OCI-LY7 (cell line): ENCODE measurements at regions not wholly inside any gene's neighbourhood (a gene's known extent, or its start where the extent isn't known, plus 50 kb on each side); places are given as distances from the start of the nearest gene placed in this dataset.

ENCODE experiments used
- BruUV-seq: library from RNA; stranded (reverse); fragments of 400-500 nt; replicated peaks from 2 replicates; lab custom pipeline; 2021; lab: Mats Ljungman, UMichigan
- CTCF ChIA-PET: fragments of 300-600 bp; sonication (Branson Sonifier 250); formaldehyde crosslinking; loops from one replicate; lab custom pipeline; 2022; ENCODE audit warnings: antibody characterized with exemption; ENCODE audit not compliant: unreplicated experiment; lab: Charles Lee
- POLR2A ChIA-PET: fragments of 300-600 bp; sonication (Branson Sonifier 250); formaldehyde crosslinking; loops from one replicate; lab custom pipeline; 2022; ENCODE audit warnings: antibody characterized with exemption; lab: Charles Lee
- DNase-seq: peaks from one replicate; pipeline ENCODE4 v3.0.0-alpha.2; 2015; ENCODE audit warnings: low spot score
- H2AFZ ChIP-seq: fragments of 200-600 bp; sonication (generic), shearing (Covaris generic); 2 replicates; pipeline ENCODE4 v1.6.1; 2014; ENCODE audit warnings: mild to moderate bottlenecking, antibody characterized with exemption, low read length, moderate library complexity
- H3K27ac ChIP-seq: fragments of 200-600 bp; sonication (generic); 2 replicates; pipeline ENCODE4 v1.5.1; 2014; ENCODE audit warnings: mixed run types, low read depth, mild to moderate bottlenecking, moderate library complexity, low read length, inconsistent platforms; ENCODE audit not compliant: poor library complexity, severe bottlenecking
- H3K36me3 ChIP-seq: fragments of 200-600 bp; sonication (generic); 2 replicates; pipeline ENCODE4 v1.6.1; 2014; ENCODE audit warnings: mild to moderate bottlenecking, antibody characterized with exemption, low read length, moderate library complexity, mixed read lengths; ENCODE audit not compliant: insufficient read depth
- H3K4me1 ChIP-seq: fragments of 200-600 bp; sonication (generic); 2 replicates; pipeline ENCODE4 v1.5.1; 2014; ENCODE audit warnings: mild to moderate bottlenecking, low read length; ENCODE audit not compliant: insufficient read depth, poor library complexity, severe bottlenecking
- H3K4me2 ChIP-seq: fragments of 200-600 bp; sonication (generic); 2 replicates; pipeline ENCODE4 v1.6.1; 2014; ENCODE audit warnings: mild to moderate bottlenecking, low read length
- H3K4me3 ChIP-seq: fragments of 200-600 bp; sonication (generic); 2 replicates; pipeline ENCODE4 v1.5.1; 2014; ENCODE audit warnings: mild to moderate bottlenecking, low read depth, low read length; ENCODE audit not compliant: poor library complexity, severe bottlenecking
- H3K79me2 ChIP-seq: fragments of 200-600 bp; sonication (generic); 2 replicates; pipeline ENCODE4 v1.6.1; 2016; ENCODE audit warnings: low read depth, mild to moderate bottlenecking, low read length, moderate library complexity, mixed read lengths; ENCODE audit not compliant: insufficient read depth
- H3K9me2 ChIP-seq: fragments of 200-600 bp; sonication (generic); 2 replicates; pipeline ENCODE4 v1.6.1; 2016; ENCODE audit warnings: mild to moderate bottlenecking, low read length, mixed read lengths; ENCODE audit not compliant: insufficient read depth
- H3K9me3 ChIP-seq: fragments of 200-600 bp; sonication (generic); 2 replicates; pipeline ENCODE4 v1.6.1; 2014; ENCODE audit warnings: mild to moderate bottlenecking, mixed run types, low read length, mixed read lengths
- H4K20me1 ChIP-seq: fragments of 200-600 bp; sonication (generic); 2 replicates; pipeline ENCODE4 v1.6.1; 2014; ENCODE audit warnings: mild to moderate bottlenecking, antibody characterized with exemption, low read length, moderate library complexity, mixed read lengths; ENCODE audit not compliant: insufficient read depth
- CTCF ChIP-seq: fragments of 200-600 bp; sonication (generic); conservative IDR thresholded peaks from 2 replicates; pipeline ENCODE4 v1.5.1; 2014; ENCODE audit warnings: mild to moderate bottlenecking, antibody characterized with exemption, low read length, moderate library complexity, mixed read lengths
- EZH2phosphoT487 ChIP-seq: fragments of 200-600 bp; sonication (generic); IDR thresholded peaks from 2 replicates; pipeline ENCODE4 v1.6.1; 2018; ENCODE audit warnings: low read depth, borderline replicate concordance, mild to moderate bottlenecking, mixed run types, antibody characterized with exemption, low read length, moderate library complexity, mixed read lengths
- intact Hi-C: fragments of 100-400 bp; cut with micrococcal nuclease; formaldehyde crosslinking; loops from one replicate; pipeline ENCODE4 v1.10.0; 2022; ENCODE audit not compliant: unreplicated experiment

- Histone ChIP-seq H3K9me3 (no peaks in the 10 kb centered on the region), H3K4me3 (no peak overlapping the region), H3K36me3 (no peaks in the 10 kb centered on the region), H4K20me1 (no peaks in the 10 kb centered on the region), H3K79me2 (no peaks in the 10 kb centered on the region), H3K9me2 (no peaks in the 10 kb centered on the region), H3K4me2 (no peak overlapping the region), H3K27ac (no peak overlapping the region), H3K4me1 (no peaks in the 10 kb centered on the region), H2AFZ (no peak overlapping the region)
- no TSS peak for BruUV-seq
- no peak for TF ChIP-seq EZH2phosphoT487
- TF ChIP-seq CTCF = no peak
- intact Hi-C loops = no loop called here
- no peak for DNase-seq
- CTCF ChIA-PET = no interaction called here
- POLR2A ChIA-PET = no interaction called here
Measured at GRCh38 chr18:71958605-71959004, 585.5 kb downstream of the CBLN2 start.

- Histone ChIP-seq H4K20me1 (no peaks in the 10 kb centered on the region), H3K4me2 (no peak overlapping the region), H3K79me2 (no peaks in the 10 kb centered on the region), H3K4me3 (no peak overlapping the region), H2AFZ (no peak overlapping the region), H3K36me3 (no peaks in the 10 kb centered on the region), H3K9me2 (no peaks in the 10 kb centered on the region), H3K9me3 (no peaks in the 10 kb centered on the region), H3K4me1 (no peaks in the 10 kb centered on the region), H3K27ac (no peak overlapping the region)
- TF ChIP-seq CTCF = no peak
- no peak for TF ChIP-seq EZH2phosphoT487
- intact Hi-C loops = no loop called here
- no peak for DNase-seq
- no TSS peak for BruUV-seq
- ChIA-PET CTCF (no interaction called here), POLR2A (interaction anchor here (0.6 kb wide), 1 partner anchor 212 kb away, joined by 3 read pairs; no protein-coding TSS in a partner anchor)
Measured at GRCh38 chr18:71951001-71951400, 593.1 kb downstream of the CBLN2 start.

GRCh38 chr18:71942433-71942832 is 601.7 kb downstream of the CBLN2 start:
- intact Hi-C loops = no loop called here
- BruUV-seq = no TSS peak
- DNase-seq = no peak
- Histone ChIP-seq H3K4me1 (no peaks in the 10 kb centered on the region), H3K27ac (no peak overlapping the region), H2AFZ (no peak overlapping the region), H3K4me3 (no peak overlapping the region), H3K9me3 (no peaks in the 10 kb centered on the region), H4K20me1 (no peaks in the 10 kb centered on the region), H3K9me2 (no peaks in the 10 kb centered on the region), H3K4me2 (no peak overlapping the region), H3K79me2 (no peaks in the 10 kb centered on the region), H3K36me3 (no peaks in the 10 kb centered on the region)
- POLR2A ChIA-PET = no interaction called here
- TF ChIP-seq CTCF (no peak), EZH2phosphoT487 (no peak)
- CTCF ChIA-PET = no interaction called here
